Motor neuron (in vitro differentiated cells): ENCODE measurements at regions not wholly inside any gene's neighbourhood (a gene's known extent, or its start where the extent isn't known, plus 50 kb on each side); places are given as distances from the start of the nearest gene placed in this dataset.

Source experiments
- ATAC-seq, 8 experiments: fragments of 200-7000 bp; cut with Tn5 transposase; replicated peaks in 6 of 8; 2 replicates each; pipeline ENCODE4 v1.8.0; 2021; ENCODE audit warnings: mild to moderate bottlenecking in 8 of 8, moderate library complexity in 8 of 8
- H3K27ac ChIP-seq, 2 donors: fragments of 250-450 bp; sonication (Bioruptor Pico); 2 replicates each; pipeline ENCODE4 v1.9.0; 2021; ENCODE audit warnings: antibody characterized with exemption in 2 of 2, mild to moderate bottlenecking in 2 of 2, moderate library complexity in 1 of 2
- H3K4me1 ChIP-seq, 2 donors: fragments of 250-450 bp; sonication (Bioruptor Pico); replicated peaks in 1 of 2; 2 replicates each; pipeline ENCODE4 v1.6.1; 2021; ENCODE audit warnings: antibody characterized with exemption in 2 of 2, mild to moderate bottlenecking in 2 of 2, moderate library complexity in 1 of 2
- H3K4me3 ChIP-seq, 5 donors: fragments of 250-450 bp; sonication (Bioruptor Pico); 2 replicates each; pipeline ENCODE4 v1.9.0; 2021; ENCODE audit warnings: antibody characterized with exemption in 5 of 5, mild to moderate bottlenecking in 5 of 5, moderate library complexity in 4 of 5
- WGBS, 10 experiments: fragments of 450-650 bp; shearing (Covaris generic); methylation state at CpG; one replicate each; pipeline ENCODE4 v1.0.0; 2022; 5-methylcytosine and 5-hydroxymethylcytosine counted together
- in situ Hi-C, 9 experiments: fragments of 400-800 bp; cut with MboI; loops; one replicate each; pipeline ENCODE4 v1.15.0; 2021; ENCODE audit warnings: low sequenced_read_pairs in 9 of 9, low pct_unique_long_range_greater_than_20kb in 2 of 9; ENCODE audit not compliant: unreplicated experiment in 9 of 9

DNA sequence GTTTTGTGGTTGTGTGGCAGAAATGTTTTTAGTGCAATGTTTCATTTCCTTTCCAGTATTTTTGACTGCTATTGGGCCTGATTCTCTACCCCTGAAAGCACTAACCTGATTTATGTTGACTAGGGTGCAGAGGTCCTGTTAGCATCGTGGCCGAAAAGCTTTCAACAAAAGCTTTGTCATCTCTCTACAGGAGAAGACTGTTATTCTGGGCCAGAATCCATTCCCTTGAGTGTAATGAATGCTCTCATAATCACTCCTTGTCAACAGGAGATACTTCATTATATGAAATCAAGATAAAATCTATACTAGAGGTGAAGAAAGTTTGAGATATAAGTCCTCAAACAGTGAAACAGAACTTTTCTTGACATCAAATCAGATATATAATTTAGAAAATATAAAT is 195.5 kb downstream of the ZNF330 start:
- Histone ChIP-seq H3K4me1 (peaks cover 0 to 15% of the 10 kb centered on the region in 2 donors), H3K4me3 (no peak overlapping the region), H3K27ac (no peak overlapping the region)
- ATAC-seq: peak in 5 of 8 experiments; percentile 75 to 93 (median 92)
- 0 to 83% (median 17%) methylated on average over 1 to 2 of the region's 2 CpGs; no CpG with 5 or more reads in 3 of the 10 experiments for WGBS, 10 experiments
- in situ Hi-C loops: no loop called here

DNA sequence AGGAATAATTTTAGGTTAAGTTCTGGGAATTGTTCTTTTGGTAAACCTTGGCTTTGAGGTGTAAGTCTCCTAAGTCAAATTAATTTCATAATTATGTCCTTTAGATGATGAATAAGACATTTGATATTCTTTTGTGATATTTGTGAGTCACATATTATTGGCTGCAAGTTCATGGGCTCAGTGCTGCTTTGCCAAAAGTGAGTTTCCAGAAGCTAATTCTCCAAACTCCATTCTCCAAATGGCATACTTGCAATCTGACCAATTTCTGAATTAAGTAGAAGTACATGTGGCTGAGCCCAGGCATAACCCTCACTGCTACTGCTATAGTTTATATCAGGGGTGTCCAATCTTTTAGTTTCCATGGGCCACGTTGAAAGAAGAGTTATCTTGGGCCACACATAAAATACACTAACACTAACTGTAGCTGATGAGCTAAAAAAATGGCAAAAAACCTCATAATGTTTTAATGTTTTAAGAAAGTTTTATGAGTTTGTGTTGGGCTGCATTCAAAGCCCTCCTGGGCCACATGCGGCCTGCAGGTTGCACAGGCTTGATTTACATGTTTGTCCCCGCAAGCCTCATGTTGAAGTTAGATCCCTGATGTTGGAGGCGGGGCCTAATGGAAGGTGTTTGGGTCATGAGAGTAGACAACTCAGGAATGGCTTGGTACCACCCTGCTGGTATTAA is 196.1 kb downstream of the ZNF330 start:
- peaks cover 0 to 15% of the 10 kb centered on the region in 2 donors for H3K4me1 ChIP-seq
- ATAC-seq: no peak
- WGBS, 10 experiments: 26 to 100% (median 56%) methylated on average over 1 to 4 of the region's 4 CpGs; no CpG with 5 or more reads in 2 of the 10 experiments
- in situ Hi-C loops: no loop called here
- no peak overlapping the region for H3K27ac ChIP-seq
- H3K4me3 ChIP-seq: no peak overlapping the region

DNA sequence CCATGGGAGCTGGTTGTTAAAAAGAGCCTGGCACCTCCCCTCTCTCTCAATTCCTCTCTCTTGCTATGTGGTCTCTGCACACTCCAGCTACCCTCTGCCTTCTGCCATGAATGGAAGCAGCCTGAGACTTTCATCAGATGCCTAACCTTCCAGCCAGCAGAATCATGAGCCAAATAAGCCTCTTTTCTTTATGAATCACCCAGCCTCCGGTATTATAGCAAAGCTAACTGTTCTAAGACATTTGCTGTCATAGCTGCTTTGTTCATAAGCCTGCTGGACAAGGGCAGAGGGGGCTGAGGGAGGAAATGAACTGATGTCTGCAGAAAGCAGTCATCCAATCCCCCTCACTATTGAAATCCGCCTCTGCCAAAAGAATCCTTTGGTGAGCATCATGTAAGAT is 196.7 kb downstream of the ZNF330 start:
- in situ Hi-C loops: no loop called here
- 25 to 88% (median 74%) methylated on average over 1 to 2 of the region's 2 CpGs; no CpG with 5 or more reads in 5 of the 10 experiments for WGBS, 10 experiments
- H3K4me1 ChIP-seq: peaks cover 0 to 15% of the 10 kb centered on the region in 2 donors
- H3K27ac ChIP-seq: no peak overlapping the region
- no peak for ATAC-seq
- no peak overlapping the region for H3K4me3 ChIP-seq

DNA sequence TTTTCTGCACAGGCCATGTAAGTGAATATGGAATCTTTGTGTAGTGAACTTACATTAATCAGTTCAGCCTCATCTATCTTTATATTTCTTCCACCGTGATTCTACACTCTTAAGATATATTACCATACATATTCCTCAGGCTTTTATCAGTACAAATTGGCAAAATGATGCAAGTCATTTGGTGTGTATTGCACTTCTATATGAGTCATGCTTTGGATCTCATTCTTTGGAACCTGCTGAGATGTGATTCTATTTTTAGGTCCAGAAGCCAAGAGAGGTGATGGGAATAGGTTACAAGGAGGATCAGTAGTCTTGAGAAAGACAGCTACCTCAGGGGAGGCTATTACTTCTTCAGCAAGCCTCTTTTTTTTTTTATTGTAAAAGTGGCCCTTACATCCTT is 204.4 kb downstream of the ZNF330 start:
- no peak overlapping the region for H3K27ac ChIP-seq
- in situ Hi-C loops: no loop called here
- H3K4me3 ChIP-seq: no peak overlapping the region
- no peaks in the 10 kb centered on the region for H3K4me1 ChIP-seq
- 0 to 77% (median 19%) methylated on average over 1 of the region's 1 CpG; no CpG with 5 or more reads in 4 of the 10 experiments for WGBS, 10 experiments
- ATAC-seq: peak in 6 of 8 experiments; percentile 16 to 95 (median 86)

DNA sequence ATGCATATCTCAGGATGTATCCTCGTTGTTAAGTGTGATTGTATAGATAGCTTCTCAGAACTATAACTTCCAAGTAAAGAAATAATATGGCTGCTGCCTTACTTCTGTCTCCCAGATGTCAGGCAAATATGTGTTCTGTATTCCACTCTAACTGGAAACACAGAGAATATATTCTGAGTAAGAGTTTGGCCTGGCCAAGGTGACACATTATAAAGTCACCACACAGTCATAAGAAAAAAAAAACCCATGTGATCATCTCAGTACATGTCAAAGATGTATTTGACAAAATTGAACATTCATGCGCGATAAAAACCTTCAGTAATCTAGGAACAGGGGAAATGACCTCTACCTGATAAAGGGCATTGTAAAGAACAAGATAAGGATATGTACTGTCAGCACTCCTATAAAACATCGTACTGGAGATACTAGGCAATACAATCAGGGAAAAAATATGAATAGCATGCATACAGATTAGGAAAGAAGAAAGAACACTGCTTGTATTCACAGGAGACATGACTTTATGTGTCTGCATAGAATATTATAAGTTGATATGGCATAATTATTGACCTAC is 207.1 kb downstream of the ZNF330 start:
- in situ Hi-C loops: no loop called here
- Histone ChIP-seq H3K27ac (no peak overlapping the region), H3K4me1 (no peaks in the 10 kb centered on the region), H3K4me3 (no peak overlapping the region)
- ATAC-seq: peak in 1 of 8 experiments; percentile 38
- 13 to 90% (median 75%) methylated on average over 1 to 4 of the region's 4 CpGs for WGBS, 10 experiments

DNA sequence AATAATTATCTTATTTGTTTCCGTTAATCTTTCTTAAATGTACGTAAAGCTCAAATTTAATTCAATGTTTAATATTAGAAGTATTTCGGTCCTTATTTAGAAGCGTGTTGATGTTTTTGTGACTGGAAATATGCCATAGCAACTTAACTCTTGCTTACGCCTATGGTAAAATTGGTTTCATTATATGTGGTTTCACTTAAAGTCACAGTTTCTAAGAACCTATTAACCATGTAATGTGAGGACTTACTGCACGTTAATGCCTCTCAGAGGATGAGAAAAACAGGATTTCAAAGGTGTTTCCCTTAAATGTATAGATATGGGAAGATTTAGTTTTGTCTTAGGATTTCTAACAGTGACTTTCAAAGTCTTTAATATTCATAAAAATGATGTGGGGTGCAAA is 206.4 kb upstream of the IL15 start:
- in situ Hi-C loops: no loop called here
- no peak overlapping the region for H3K4me3 ChIP-seq
- H3K4me1 ChIP-seq: no peaks in the 10 kb centered on the region
- WGBS, 10 experiments: 50 to 98% (median 82%) methylated on average over 1 to 6 of the region's 6 CpGs
- no peak for ATAC-seq
- no peak overlapping the region for H3K27ac ChIP-seq

DNA sequence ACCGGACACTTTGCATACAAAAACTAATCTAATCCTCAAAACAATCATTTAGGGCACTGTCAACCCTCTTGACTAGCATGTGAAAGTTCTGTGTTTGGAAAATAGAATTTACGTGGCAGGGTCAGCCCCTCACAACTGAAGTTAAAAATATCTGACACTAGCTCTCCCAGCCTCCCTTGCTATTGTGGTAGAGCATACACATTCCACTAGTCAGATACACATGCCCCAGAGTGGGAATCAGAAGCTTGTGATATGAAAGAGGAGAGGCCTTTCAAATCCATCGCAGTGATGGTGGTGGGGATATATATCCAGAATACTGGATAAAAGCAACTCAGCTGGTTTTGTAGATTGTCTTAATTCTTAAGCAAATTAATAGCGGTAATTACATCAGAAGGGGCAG is 205.7 kb upstream of the IL15 start:
- Histone ChIP-seq H3K27ac (no peak overlapping the region), H3K4me1 (no peaks in the 10 kb centered on the region), H3K4me3 (no peak overlapping the region)
- ATAC-seq: no peak
- 89 to 100% (median 100%) methylated on average over 1 to 3 of the region's 4 CpGs; no CpG with 5 or more reads in 2 of the 10 experiments for WGBS, 10 experiments
- in situ Hi-C loops: no loop called here

DNA sequence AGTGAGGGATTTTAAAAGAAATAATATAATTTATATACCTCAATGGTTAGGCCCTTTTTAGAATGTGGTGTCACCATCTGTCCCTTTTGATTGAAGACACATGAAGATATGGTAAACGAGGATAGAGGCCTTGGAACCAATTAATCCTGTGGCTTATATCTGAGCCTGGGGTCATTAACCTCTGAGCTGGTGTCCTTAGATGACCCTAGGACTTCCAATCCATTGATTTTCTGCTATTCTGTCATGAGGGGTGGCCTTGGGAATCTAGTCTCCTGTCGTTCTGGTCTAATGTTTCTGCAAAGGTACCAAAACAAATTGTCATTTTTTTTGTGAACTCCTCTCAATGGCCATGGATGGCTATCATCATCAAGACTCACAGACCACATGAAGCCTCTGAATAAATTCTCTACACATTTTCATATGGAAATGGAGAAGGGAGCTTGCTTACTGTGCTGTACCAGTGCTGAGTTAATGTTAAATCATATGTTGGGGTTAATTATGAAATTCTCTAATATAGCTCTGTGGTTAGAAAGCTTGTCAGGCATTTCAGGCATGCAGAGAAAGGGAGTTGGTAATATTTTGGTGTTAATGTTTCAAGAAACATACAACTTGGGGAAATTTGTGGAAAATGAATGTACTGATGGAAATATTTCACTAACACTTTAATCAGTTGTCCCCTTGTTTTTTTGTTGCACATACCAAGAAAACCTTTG is 204.2 kb upstream of the IL15 start:
- no peaks in the 10 kb centered on the region for H3K4me1 ChIP-seq
- in situ Hi-C loops: no loop called here
- 15 to 47% (median 29%) methylated on average over 1 to 2 of the region's 2 CpGs; no CpG with 5 or more reads in 3 of the 10 experiments for WGBS, 10 experiments
- H3K4me3 ChIP-seq: no peak overlapping the region
- ATAC-seq: no peak
- H3K27ac ChIP-seq: no peak overlapping the region

DNA sequence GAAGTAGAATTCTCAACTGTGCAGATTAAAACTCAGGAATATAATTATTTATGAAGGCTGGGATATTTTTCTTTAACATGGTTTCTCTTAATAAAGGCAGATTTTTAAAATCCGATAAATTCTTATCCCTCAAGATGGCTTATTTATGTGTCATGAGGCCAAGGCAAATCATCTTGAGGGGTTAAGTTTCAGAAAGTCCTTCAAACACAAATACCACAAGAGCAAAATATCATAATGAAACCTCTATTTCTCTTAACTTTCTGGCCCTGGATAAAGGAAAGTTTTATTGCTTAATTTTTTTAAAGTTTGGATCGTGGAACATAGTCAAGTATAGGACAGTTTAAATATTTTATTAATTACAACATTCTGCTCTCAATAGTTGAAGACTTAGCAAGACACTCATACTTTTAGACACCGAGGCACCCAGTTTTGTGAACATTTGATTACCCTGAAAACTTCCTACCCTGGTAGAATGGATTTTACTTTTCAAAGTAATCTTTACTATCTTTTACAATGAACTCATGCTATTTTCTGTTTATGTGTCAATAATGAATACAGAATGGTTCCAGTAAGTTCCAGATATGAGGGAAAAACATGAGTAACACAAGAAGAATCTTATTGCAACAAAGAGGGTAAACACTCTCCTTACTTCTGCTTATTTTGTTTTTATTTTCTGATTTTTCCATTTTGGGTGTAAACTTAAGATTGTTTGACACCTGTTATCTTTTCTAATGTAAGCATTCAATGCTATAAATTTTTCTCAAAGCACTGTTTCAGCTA is 200.7 kb upstream of the IL15 start:
- Histone ChIP-seq H3K4me1 (no peaks in the 10 kb centered on the region), H3K27ac (no peak overlapping the region), H3K4me3 (no peak overlapping the region)
- in situ Hi-C loops: no loop called here
- WGBS, 10 experiments: 0 to 100% (median 71%) methylated on average over 2 to 3 of the region's 3 CpGs
- no peak for ATAC-seq

DNA sequence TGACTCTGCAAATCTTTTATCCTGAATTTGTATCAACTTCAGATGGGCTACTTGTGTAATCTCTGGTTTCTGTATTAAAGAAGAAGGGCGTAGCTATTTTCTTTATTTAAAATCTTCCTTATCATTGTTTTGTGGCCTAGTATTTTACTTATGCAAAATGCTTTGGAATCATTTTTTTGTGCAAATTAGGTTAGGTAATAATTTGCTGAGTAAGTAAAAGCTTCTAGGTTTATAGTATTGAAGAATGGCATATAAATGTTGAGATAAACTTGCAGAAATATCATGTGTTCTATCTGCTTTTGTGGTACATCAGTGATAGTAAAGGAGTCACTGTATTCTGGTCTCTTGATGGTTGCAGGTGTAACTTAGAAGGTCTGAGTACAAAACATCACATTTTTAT is 197.2 kb upstream of the IL15 start:
- 17 to 92% (median 75%) methylated on average over 1 of the region's 1 CpG; no CpG with 5 or more reads in 3 of the 10 experiments for WGBS, 10 experiments
- no peak overlapping the region for H3K4me3 ChIP-seq
- in situ Hi-C loops: no loop called here
- no peak for ATAC-seq
- H3K4me1 ChIP-seq: no peaks in the 10 kb centered on the region
- no peak overlapping the region for H3K27ac ChIP-seq

DNA sequence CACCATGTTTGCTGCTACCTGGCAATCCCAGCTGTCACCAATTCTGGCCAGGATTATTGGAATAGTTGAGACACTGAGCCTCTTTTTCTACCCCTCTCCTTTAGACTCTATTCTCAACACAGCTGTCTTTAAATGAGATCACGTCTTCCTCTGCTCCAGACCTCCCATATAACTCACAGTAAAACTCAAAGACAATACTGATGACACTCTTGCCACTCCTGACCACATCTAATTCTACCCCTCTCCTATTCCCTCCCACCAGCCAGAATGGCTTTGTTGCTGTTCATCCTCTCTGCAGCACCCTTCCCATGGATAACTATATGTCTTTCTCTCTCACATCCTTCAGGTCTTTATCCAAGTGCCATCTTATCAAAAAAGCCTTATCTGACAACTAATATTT is 188.6 kb upstream of the IL15 start:
- in situ Hi-C loops: no loop called here
- Histone ChIP-seq H3K4me1 (no peaks in the 10 kb centered on the region), H3K4me3 (no peak overlapping the region), H3K27ac (no peak overlapping the region)
- WGBS, 10 experiments: 13 to 43% (median 15%) methylated on average over 1 of the region's 1 CpG; no CpG with 5 or more reads in 4 of the 10 experiments
- ATAC-seq: no peak

DNA sequence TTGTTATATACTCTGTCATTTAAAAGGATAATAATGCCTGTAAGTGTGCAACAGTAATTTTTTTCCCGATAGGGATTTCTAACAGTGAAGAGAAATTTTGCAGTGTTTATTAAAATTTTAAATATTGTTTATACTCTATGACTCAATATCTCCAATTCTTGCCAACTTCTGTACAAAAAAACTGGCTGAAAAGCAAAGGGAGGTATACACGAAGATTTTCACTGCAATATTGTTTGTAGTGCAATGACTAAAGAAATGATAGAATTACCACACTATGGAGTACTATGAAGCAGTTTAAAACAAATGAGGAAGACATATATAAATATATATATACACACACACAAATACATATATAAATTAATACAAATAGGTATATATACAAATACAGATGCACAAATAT is 187.9 kb upstream of the IL15 start:
- Histone ChIP-seq H3K27ac (no peak overlapping the region), H3K4me1 (no peaks in the 10 kb centered on the region), H3K4me3 (no peak overlapping the region)
- in situ Hi-C loops: no loop called here
- WGBS, 10 experiments: 20 to 77% (median 68%) methylated on average over 1 to 2 of the region's 2 CpGs
- no peak for ATAC-seq

DNA sequence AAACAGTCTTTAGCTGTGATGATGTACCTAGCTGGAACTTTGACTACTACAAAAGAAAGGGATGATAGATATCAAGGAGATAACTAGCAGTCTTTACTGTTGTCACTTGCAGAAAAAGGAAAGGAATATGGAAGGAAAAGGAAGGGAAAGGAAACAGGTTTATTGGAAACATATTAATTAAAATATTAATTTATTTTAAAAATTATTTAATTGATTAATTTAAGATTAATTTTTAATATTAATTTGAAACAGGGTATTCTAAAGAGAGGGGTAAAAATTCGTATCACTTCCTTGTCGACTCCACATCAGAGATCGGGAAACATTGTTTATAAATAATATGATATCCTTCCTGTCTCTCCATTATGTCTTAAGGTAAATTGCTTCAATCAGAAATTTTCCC is 186.5 kb upstream of the IL15 start:
- H3K27ac ChIP-seq: no peak overlapping the region
- in situ Hi-C loops: no loop called here
- ATAC-seq: no peak
- no peaks in the 10 kb centered on the region for H3K4me1 ChIP-seq
- WGBS, 10 experiments: 33 to 97% (median 71%) methylated on average over 1 to 3 of the region's 3 CpGs
- H3K4me3 ChIP-seq: no peak overlapping the region
